Retinal pigment epithelial cell (primary cell): ENCODE measurements at regions not wholly inside any gene's neighbourhood (a gene's known extent, or its start where the extent isn't known, plus 50 kb on each side); places are given as distances from the start of the nearest gene placed in this dataset.
"Not testable (repeated sequence)": the region's sequence is repeated elsewhere in the genome, so short reads cannot be mapped to it uniquely, and the experiment has no call there.

Experiments used
- DNase-seq: peaks from one replicate; pipeline ENCODE4 v3.0.0-alpha.2; 2010; ENCODE audit warnings: low read depth
- H3K4me3 ChIP-seq: 2 replicates; pipeline ENCODE4 v1.5.1; 2011; ENCODE audit warnings: mild to moderate bottlenecking, low read length, control low read depth, moderate library complexity
- TF ChIP-seq, protein P1 (sequence below): conservative IDR thresholded peaks from 2 replicates; pipeline ENCODE4 v1.5.1; 2011; ENCODE audit warnings: low read depth, low read length, control low read depth, inconsistent platforms

DNA sequence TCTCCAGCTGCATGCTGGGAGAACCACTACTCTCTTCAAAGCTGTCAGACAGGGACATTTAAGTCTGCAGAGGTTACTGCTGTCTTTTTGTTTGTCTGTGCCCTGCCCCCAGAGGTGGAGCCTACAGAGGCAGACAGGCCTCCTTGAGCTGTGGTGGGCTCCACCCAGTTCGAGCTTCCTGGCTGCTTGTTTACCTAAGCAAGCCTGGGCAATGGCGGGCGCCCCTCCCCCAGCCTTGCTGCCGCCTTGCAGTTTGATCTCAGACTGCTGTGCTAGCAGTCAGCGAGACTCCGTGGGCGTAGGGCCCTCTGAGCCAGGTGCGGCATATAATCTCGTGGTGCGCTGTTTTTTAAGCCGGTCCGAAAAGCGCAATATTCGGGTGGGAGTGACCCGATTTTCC lies 215.0 kb downstream of the STIM2 start:
- DNase-seq, H3K4me3 ChIP-seq: not testable (repeated sequence)

DNA sequence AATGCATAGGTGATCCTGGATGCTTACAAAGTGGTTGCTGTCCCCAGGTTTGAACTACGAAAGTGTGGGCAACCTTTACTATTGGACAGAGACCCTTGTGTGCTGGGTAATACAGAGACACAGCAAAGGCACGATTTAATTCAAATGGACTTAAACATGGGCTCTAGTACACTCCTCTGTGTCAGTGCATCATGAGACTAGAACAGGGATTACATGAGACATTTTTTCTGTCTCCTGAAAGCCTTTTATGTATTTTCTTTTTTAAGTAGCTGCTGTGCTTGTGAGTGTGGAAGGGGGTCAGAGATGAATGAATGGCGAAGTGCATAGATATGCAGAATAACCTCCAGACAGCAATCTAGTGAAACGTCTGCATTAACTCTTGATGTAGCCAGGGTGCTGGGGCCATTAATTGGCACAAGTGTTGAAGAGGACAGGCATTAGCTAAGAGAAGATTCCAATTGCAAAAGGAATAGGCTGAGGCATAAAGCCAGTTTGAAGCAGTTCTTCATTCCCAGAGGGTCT lies 218.4 kb downstream of the STIM2 start:
- no peak overlapping the region for H3K4me3 ChIP-seq
- no peak for DNase-seq
- TF ChIP-seq, protein P1, sequence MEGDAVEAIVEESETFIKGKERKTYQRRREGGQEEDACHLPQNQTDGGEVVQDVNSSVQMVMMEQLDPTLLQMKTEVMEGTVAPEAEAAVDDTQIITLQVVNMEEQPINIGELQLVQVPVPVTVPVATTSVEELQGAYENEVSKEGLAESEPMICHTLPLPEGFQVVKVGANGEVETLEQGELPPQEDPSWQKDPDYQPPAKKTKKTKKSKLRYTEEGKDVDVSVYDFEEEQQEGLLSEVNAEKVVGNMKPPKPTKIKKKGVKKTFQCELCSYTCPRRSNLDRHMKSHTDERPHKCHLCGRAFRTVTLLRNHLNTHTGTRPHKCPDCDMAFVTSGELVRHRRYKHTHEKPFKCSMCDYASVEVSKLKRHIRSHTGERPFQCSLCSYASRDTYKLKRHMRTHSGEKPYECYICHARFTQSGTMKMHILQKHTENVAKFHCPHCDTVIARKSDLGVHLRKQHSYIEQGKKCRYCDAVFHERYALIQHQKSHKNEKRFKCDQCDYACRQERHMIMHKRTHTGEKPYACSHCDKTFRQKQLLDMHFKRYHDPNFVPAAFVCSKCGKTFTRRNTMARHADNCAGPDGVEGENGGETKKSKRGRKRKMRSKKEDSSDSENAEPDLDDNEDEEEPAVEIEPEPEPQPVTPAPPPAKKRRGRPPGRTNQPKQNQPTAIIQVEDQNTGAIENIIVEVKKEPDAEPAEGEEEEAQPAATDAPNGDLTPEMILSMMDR = no peak

DNA sequence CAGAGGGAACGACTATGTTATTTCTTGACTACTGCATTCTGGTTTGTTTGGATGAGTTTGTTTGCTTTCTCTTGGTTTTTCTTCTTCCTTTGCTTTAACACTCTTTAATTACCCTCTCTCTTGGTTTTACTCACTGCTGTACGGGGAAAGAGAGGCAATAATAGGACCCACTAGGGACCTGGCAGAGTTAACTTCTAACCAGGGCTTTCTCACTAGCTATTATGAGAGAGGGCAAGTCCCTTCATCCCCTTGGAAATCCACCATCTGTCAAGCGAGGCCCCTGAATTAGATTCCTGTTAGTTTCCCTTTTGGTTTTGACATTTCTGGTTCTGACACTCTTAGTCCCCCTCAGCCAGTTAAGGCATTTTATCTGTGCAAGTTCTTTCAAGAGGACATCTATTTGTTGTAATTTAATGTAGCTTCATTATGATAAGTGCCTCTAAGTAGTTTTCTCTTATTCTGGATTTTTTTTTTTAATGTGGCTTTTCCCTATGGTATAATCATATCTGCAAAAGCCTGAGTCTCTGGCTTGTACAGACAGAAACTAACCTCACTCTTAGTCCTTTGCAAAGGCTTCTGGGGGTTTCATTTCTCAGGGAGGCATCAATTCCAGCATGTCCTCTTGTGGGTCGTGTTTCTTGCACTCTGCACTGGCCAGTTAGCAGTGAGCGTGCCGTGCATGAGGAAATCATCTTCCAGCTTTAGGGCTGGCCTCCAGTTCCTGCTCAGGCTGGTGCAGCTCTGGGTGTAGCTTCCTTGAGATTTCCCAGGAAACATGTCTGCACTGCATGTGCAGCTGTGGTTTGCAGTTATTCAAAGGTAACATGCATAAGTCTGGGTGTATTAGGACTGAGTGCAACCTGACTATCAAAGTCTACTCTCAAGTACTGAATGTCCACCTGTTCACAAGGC lies 221.3 kb downstream of the STIM2 start:
- no peak overlapping the region for H3K4me3 ChIP-seq
- TF ChIP-seq, protein P1 = no peak
- DNase-seq = no peak

DNA sequence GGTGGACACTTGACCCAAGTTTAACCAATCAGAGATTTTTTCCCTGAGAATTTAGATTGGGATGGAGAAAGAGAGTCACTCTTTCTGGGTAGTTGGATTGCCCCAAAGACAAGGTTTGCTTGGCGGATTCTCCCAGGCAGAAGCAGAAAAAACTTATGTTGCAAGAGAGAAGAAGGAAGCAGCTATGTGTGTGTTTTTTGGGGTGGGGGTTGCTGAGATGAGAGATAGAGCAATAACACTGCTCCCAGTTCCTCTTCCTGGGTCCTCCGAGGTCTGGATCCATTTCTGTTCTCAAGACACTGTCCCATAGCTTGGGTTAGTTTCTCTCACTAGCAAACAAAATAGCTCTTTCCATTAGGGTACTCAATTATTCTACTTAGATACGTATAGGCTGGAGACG lies 222.1 kb downstream of the STIM2 start:
- no peak overlapping the region for H3K4me3 ChIP-seq
- DNase-seq = no peak
- TF ChIP-seq, protein P1 = no peak

- H3K4me3 ChIP-seq = peak overlapping the region; percentile 53
- TF ChIP-seq, protein P1 = peak; percentile 9
- DNase-seq = peak; percentile 9
Measured at GRCh38 chr4:27084685-27085361, 224.2 kb downstream of the STIM2 start.

GRCh38 chr4:27085396-27085795 lies 224.8 kb downstream of the STIM2 start:
- no peak for DNase-seq
- TF ChIP-seq, protein P1 = no peak
- H3K4me3 ChIP-seq = peak overlapping the region; percentile 53

GRCh38 chr4:27087306-27088045 lies 226.8 kb downstream of the STIM2 start:
- TF ChIP-seq, protein P1 = no peak
- no peak overlapping the region for H3K4me3 ChIP-seq
- DNase-seq = no peak
